ENCODE measurements at regions not wholly inside any gene's neighbourhood (a gene's known extent, or its start where the extent isn't known, plus 50 kb on each side); places are given as distances from the start of the nearest gene placed in this dataset.

DNA sequence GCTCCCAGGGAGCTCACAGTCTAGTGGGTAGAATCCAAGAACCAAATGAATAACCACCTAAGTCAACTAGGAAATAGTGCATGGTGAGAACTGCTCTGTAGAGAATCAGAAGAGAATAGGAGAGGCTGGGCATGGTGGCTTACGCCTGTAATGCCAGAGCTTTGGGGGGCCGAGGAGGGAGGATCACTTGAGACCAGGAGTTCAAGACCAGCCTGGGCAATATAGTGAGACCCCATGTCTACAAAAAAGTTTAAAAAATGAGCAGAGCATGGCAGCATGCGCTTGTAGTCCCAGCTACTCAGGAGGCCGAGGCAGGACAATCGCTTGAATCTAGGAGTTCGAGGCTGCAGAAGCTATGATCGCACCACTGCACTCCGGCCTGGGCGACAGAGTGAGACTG lies 122.3 kb upstream of the IRF2BP2 start:
- H3K27ac ChIP-seq (ENCODE audit: extremely low read length, insufficient read depth, low read length): peak overlapping the region; percentile 22
- in situ Hi-C loops (cut with HindIII; ENCODE audit: extremely low pct_ligation_motif_present, low pct_unique_long_range_greater_than_20kb) (no loop called here), intact Hi-C loops (cut with micrococcal nuclease; ENCODE audit: unreplicated experiment) (no loop called here)
- H3K79me2 ChIP-seq (ENCODE audit: insufficient read depth, low read length): no peaks in the 10 kb centered on the region
- no peak overlapping the region for H3K4me3 ChIP-seq (replicated peaks in 1 of 3; ENCODE audit: insufficient read depth in 1 of 3, low read depth in 2 of 3, low read length in 3 of 3)
- POLR2A ChIA-PET: interaction anchor here (0.7 to 4.1 kb wide), 4 partner anchors 8 to 240 kb away, joined by 4 to 35 read pairs (median 8); no protein-coding TSS in a partner anchor
- 96% methylated on average over 9 of the region's 9 CpGs for WGBS (ENCODE audit: low lambda C conversion rate)
- CTCF ChIA-PET (ENCODE audit: low intra/inter-chr PET ratio, low total read pairs): no interaction called here
- peaks cover 90% of the 10 kb centered on the region for H3K4me1 ChIP-seq (ENCODE audit: insufficient read depth, low read length)
- H3K9ac ChIP-seq (ENCODE audit: insufficient read depth, low read depth, low read length): no peak overlapping the region
- FAIRE-seq (no peak), ATAC-seq (no peak), DNase-seq (ENCODE audit: low spot score) (no peak)
- no peak overlapping the region for H3K4me2 ChIP-seq (ENCODE audit: low read depth, low read length)
- no peaks in the 10 kb centered on the region for H3K27me3 ChIP-seq (ENCODE audit: control insufficient read depth in 1 of 2, insufficient read depth in 2 of 2, low read length in 2 of 2)
- H3K9me3 ChIP-seq (ENCODE audit: low read length): no peaks in the 10 kb centered on the region
- TF ChIP-seq ZNF121 (CRISPR knock-in tag; IDR thresholded peaks at IDR 0.05) (peak; percentile 75; the same call in 1 of the 2 replicates), ZMYM3 (CRISPR knock-in tag; IDR thresholded peaks at IDR 0.05) (peak; percentile 23; the same call in 1 of the 2 replicates)
- TF ChIP-seq, protein P1, sequence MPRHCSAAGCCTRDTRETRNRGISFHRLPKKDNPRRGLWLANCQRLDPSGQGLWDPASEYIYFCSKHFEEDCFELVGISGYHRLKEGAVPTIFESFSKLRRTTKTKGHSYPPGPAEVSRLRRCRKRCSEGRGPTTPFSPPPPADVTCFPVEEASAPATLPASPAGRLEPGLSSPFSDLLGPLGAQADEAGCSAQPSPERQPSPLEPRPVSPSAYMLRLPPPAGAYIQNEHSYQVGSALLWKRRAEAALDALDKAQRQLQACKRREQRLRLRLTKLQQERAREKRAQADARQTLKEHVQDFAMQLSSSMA (CRISPR knock-in tag; IDR thresholded peaks at IDR 0.05): no peak
- H3K36me3 ChIP-seq (replicated peaks in 1 of 2; ENCODE audit: control insufficient read depth in 1 of 2, insufficient read depth in 2 of 2, low read length in 2 of 2): no peaks in the 10 kb centered on the region
- no peak overlapping the region for H2AFZ ChIP-seq (ENCODE audit: low read length)
- H4K20me1 ChIP-seq (ENCODE audit: insufficient read depth, low read length): no peaks in the 10 kb centered on the region
- BruUV-seq (replicated peaks): no TSS peak

DNA sequence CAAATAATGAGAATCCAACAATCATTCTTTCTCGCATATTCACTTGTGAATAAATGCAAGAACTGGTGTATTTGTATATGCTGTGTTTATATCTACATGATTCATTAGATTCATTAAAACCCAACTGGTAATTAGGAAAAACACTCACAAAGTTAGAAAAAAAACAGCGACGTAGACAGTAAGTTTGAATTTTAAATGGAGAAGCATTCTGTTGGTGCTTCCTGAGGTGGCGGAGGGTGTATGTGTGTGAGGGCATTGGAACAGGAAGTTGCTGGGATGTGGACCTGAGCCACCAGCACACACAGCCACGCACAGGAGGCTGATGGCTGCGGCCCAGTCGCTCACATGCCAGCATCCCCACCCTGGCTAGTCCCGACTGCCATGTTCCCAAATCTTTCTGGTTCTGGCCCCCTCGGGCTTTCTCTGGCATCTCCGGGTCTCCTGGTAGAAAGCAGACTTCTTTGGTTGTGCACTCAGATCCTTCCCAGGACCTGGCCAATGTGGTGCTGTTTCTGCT lies 121.6 kb upstream of the IRF2BP2 start:
- Histone ChIP-seq H4K20me1 (ENCODE audit: insufficient read depth, low read length) (no peaks in the 10 kb centered on the region), H3K36me3 (replicated peaks in 1 of 2; ENCODE audit: control insufficient read depth in 1 of 2, insufficient read depth in 2 of 2, low read length in 2 of 2) (no peaks in the 10 kb centered on the region), H2AFZ (ENCODE audit: low read length) (no peak overlapping the region), H3K4me2 (ENCODE audit: low read depth, low read length) (no peak overlapping the region), H3K27ac (ENCODE audit: extremely low read length, insufficient read depth, low read length) (no peak overlapping the region), H3K9me3 (ENCODE audit: low read length) (no peaks in the 10 kb centered on the region), H3K4me1 (ENCODE audit: insufficient read depth, low read length) (peaks cover 92% of the 10 kb centered on the region), H3K79me2 (ENCODE audit: insufficient read depth, low read length) (peaks cover 1% of the 10 kb centered on the region), H3K9ac (ENCODE audit: insufficient read depth, low read depth, low read length) (no peak overlapping the region), H3K4me3 (replicated peaks in 1 of 3; ENCODE audit: insufficient read depth in 1 of 3, low read depth in 2 of 3, low read length in 3 of 3) (no peak overlapping the region), H3K27me3 (ENCODE audit: control insufficient read depth in 1 of 2, insufficient read depth in 2 of 2, low read length in 2 of 2) (no peaks in the 10 kb centered on the region)
- ChIA-PET CTCF (ENCODE audit: low intra/inter-chr PET ratio, low total read pairs) (no interaction called here), POLR2A (interaction anchor here (1.0 to 2.5 kb wide), 6 partner anchors 10 to 342 kb away, joined by 3 to 14 read pairs (median 6); no protein-coding TSS in a partner anchor)
- no peak for DNase-seq (ENCODE audit: low spot score)
- no TSS peak for BruUV-seq (replicated peaks)
- no peak for FAIRE-seq
- WGBS (ENCODE audit: low lambda C conversion rate): 94% methylated on average over 7 of the region's 10 CpGs
- intact Hi-C loops (cut with micrococcal nuclease; ENCODE audit: unreplicated experiment) (loop anchor here (1.0 kb wide), 1 partner anchor 38 kb away; no protein-coding TSS in a partner anchor), in situ Hi-C loops (cut with HindIII; ENCODE audit: extremely low pct_ligation_motif_present, low pct_unique_long_range_greater_than_20kb) (no loop called here)
- no peak for ATAC-seq
- TF ChIP-seq ZNF776 (CRISPR knock-in tag; IDR thresholded peaks at IDR 0.05): no peak
- TF ChIP-seq ZBTB38 (CRISPR knock-in tag; IDR thresholded peaks at IDR 0.05): 0 out of 2 replicates have a peak, but pooled peaks have one; percentile 50
